Tibial nerve (tissue), 4 donors: ENCODE measurements at regions not wholly inside any gene's neighbourhood (a gene's known extent, or its start where the extent isn't known, plus 50 kb on each side); places are given as distances from the start of the nearest gene placed in this dataset.

Experiments used
- EP300 ChIP-seq, 2 donors: sonication (generic); formaldehyde crosslinking; IDR thresholded peaks; one replicate each; pipeline ENCODE4 v1.6.1; 2017; ENCODE audit warnings: antibody characterized with exemption in 2 of 2, mild to moderate bottlenecking in 1 of 2
- POLR2A ChIP-seq, 2 donors: fragments of 450-650 bp; IDR thresholded peaks; one replicate each; pipeline ENCODE4 v1.6.1; 2017; ENCODE audit warnings: antibody characterized with exemption in 2 of 2, mild to moderate bottlenecking in 2 of 2, moderate library complexity in 2 of 2
- TF ChIP-seq, protein P1 (sequence below), 5 experiments: fragments of 200-600 bp in 3 of 5; fragments of 450-650 bp in 2 of 5; sonication (generic) in 3 of 5; IDR thresholded peaks; one replicate each; pipeline ENCODE4 v1.5.1; 2016 to 2019; ENCODE audit warnings: antibody characterized with exemption in 5 of 5, mild to moderate bottlenecking in 3 of 5, moderate library complexity in 2 of 5

DNA sequence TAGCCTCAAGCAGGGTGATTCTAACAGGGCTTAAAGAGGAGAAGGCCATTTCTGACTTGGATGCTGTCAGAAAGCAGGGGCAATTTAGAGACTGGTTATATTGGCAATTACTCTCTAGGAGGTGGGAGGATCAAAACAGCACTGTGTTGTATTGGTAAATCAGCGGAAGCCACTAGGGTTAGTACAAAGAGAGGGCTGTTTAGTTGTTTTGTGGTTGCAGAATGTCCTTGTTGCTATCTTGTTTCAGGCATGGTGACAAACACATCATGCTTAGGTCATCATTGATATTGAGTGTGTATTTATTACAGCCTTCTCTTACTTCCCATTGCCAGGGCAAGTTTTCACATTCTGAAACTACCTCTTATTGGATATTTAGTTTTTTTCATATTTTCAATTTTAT lies 165.3 kb downstream of the TAF11L14 start:
- TF ChIP-seq, protein P1, sequence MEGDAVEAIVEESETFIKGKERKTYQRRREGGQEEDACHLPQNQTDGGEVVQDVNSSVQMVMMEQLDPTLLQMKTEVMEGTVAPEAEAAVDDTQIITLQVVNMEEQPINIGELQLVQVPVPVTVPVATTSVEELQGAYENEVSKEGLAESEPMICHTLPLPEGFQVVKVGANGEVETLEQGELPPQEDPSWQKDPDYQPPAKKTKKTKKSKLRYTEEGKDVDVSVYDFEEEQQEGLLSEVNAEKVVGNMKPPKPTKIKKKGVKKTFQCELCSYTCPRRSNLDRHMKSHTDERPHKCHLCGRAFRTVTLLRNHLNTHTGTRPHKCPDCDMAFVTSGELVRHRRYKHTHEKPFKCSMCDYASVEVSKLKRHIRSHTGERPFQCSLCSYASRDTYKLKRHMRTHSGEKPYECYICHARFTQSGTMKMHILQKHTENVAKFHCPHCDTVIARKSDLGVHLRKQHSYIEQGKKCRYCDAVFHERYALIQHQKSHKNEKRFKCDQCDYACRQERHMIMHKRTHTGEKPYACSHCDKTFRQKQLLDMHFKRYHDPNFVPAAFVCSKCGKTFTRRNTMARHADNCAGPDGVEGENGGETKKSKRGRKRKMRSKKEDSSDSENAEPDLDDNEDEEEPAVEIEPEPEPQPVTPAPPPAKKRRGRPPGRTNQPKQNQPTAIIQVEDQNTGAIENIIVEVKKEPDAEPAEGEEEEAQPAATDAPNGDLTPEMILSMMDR (IDR thresholded peaks at IDR 0.05): no peak
- no peak for TF ChIP-seq EP300 (IDR thresholded peaks at IDR 0.05)
- TF ChIP-seq POLR2A (IDR thresholded peaks at IDR 0.05): no peak
